ENCODE measurements at regions not wholly inside any gene's neighbourhood (a gene's known extent, or its start where the extent isn't known, plus 50 kb on each side); places are given as distances from the start of the nearest gene placed in this dataset.

- DNase-seq (ENCODE audit: low spot score) = no peak
Measured at GRCh38 chr2:211067029-211067428, 510.6 kb downstream of the CPS1 start.

GRCh38 chr2:211068108-211068780 is 511.8 kb downstream of the CPS1 start:
- DNase-seq (ENCODE audit: low spot score) = no peak

- DNase-seq (ENCODE audit: low spot score) = no peak
Measured at GRCh38 chr2:211070547-211070946, 514.1 kb downstream of the CPS1 start.

GRCh38 chr2:211077216-211077767 is 520.9 kb downstream of the CPS1 start:
- DNase-seq (ENCODE audit: low spot score) = no peak

GRCh38 chr2:211084352-211084751 is 528.0 kb downstream of the CPS1 start:
- peak; percentile 8 for DNase-seq (ENCODE audit: low spot score)

- peak; percentile 41 for DNase-seq (ENCODE audit: low spot score)
Measured at GRCh38 chr2:211085056-211085680, 528.8 kb downstream of the CPS1 start.

- DNase-seq (ENCODE audit: low spot score) = no peak
Measured at GRCh38 chr2:211086049-211086448, 529.6 kb downstream of the CPS1 start.

GRCh38 chr2:211089127-211089526 is 532.7 kb downstream of the CPS1 start:
- no peak for DNase-seq (ENCODE audit: low spot score)

GRCh38 chr2:211093743-211094303 is 537.4 kb downstream of the CPS1 start:
- no peak for DNase-seq (ENCODE audit: low spot score)

GRCh38 chr2:211103989-211104388 is 547.6 kb downstream of the CPS1 start:
- no peak for DNase-seq (ENCODE audit: low spot score)

GRCh38 chr2:211113334-211114175 is 557.2 kb downstream of the CPS1 start:
- DNase-seq (ENCODE audit: low spot score) = peak; percentile 31

GRCh38 chr2:211114826-211115455 is 558.5 kb downstream of the CPS1 start:
- DNase-seq (ENCODE audit: low spot score) = no peak

- DNase-seq (ENCODE audit: low spot score) = no peak
Measured at GRCh38 chr2:211117026-211117425, 560.6 kb downstream of the CPS1 start.

- no peak for DNase-seq (ENCODE audit: low spot score)
Measured at GRCh38 chr2:211126256-211126655, 569.9 kb downstream of the CPS1 start.

GRCh38 chr2:211127501-211127900 is 571.1 kb downstream of the CPS1 start:
- DNase-seq (ENCODE audit: low spot score) = no peak

- no peak for DNase-seq (ENCODE audit: low spot score)
Measured at GRCh38 chr2:211128287-211128686, 571.9 kb downstream of the CPS1 start.

- no peak for DNase-seq (ENCODE audit: low spot score)
Measured at GRCh38 chr2:211129798-211130197, 573.4 kb downstream of the CPS1 start.

GRCh38 chr2:211132046-211132445 is 575.6 kb downstream of the CPS1 start:
- no peak for DNase-seq (ENCODE audit: low spot score)

- no peak for DNase-seq (ENCODE audit: low spot score)
Measured at GRCh38 chr2:211132573-211132972, 576.2 kb downstream of the CPS1 start.

GRCh38 chr2:211133766-211134165 is 577.4 kb downstream of the CPS1 start:
- no peak for DNase-seq (ENCODE audit: low spot score)

- DNase-seq (ENCODE audit: low spot score) = no peak
Measured at GRCh38 chr2:211138551-211138950, 582.2 kb downstream of the CPS1 start.

GRCh38 chr2:211141646-211142045 is 585.2 kb downstream of the CPS1 start:
- DNase-seq (ENCODE audit: low spot score) = no peak
